Left ventricle myocardium inferior (tissue), 1 donor: ENCODE measurements at regions not wholly inside any gene's neighbourhood (a gene's known extent, or its start where the extent isn't known, plus 50 kb on each side); places are given as distances from the start of the nearest gene placed in this dataset.

Experiments
- DNase-seq: peaks from one replicate; pipeline ENCODE4 v3.0.0-alpha.2; 2020
- H3K27ac ChIP-seq: fragments of 200-600 bp; replicated peaks from 2 replicates; pipeline ENCODE4 v1.8.0; 2021
- H3K27me3 ChIP-seq: fragments of 200-600 bp; 2 replicates; pipeline ENCODE4 v1.8.0; 2021; ENCODE audit warnings: low read depth
- H3K36me3 ChIP-seq: fragments of 200-600 bp; 2 replicates; pipeline ENCODE4 v1.8.0; 2021
- H3K4me1 ChIP-seq: fragments of 200-600 bp; 2 replicates; pipeline ENCODE4 v1.8.0; 2021
- H3K4me3 ChIP-seq: fragments of 200-600 bp; 2 replicates; pipeline ENCODE4 v1.8.0; 2021; ENCODE audit warnings: mild to moderate bottlenecking, moderate library complexity
- H3K9me3 ChIP-seq: fragments of 200-600 bp; replicated peaks from 2 replicates; pipeline ENCODE4 v1.8.0; 2021
- CTCF ChIP-seq: fragments of 200-600 bp; IDR thresholded peaks from 2 replicates; pipeline ENCODE4 v1.8.0; 2021; ENCODE audit warnings: antibody characterized with exemption, mild to moderate bottlenecking, borderline replicate concordance
- intact Hi-C: fragments of 100-400 bp; cut with micrococcal nuclease; formaldehyde crosslinking; loops from one replicate; pipeline ENCODE4 v1.11.0; 2022
- donor health status: DM: no; HTN: yes; CAD: no; lungs with severe emphysema.

DNA sequence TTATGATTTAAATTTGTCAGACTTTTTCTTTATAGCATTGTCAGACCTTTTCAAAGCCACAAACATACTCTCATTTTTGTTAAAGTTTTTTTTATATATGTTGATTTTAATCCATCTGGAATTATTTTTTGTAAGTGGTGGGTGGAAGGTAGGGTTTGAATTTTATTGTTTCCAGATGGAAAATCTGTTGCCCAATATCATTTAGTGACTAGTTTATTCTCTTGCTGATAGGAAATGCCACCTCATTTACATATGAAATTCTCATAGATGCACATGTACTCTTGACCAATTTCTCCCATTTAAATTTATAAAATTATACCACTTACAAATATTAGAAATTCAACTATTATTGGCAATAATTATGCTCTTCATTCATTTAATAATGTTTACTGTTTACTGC, 52.1 kb upstream of the PLCB1 start:
- no peak for TF ChIP-seq CTCF
- Histone ChIP-seq H3K27ac (no peak overlapping the region), H3K27me3 (no peaks in the 10 kb centered on the region), H3K36me3 (no peaks in the 10 kb centered on the region), H3K4me1 (peaks cover 6% of the 10 kb centered on the region), H3K4me3 (no peak overlapping the region), H3K9me3 (no peaks in the 10 kb centered on the region)
- DNase-seq: no peak
- intact Hi-C loops: no loop called here

DNA sequence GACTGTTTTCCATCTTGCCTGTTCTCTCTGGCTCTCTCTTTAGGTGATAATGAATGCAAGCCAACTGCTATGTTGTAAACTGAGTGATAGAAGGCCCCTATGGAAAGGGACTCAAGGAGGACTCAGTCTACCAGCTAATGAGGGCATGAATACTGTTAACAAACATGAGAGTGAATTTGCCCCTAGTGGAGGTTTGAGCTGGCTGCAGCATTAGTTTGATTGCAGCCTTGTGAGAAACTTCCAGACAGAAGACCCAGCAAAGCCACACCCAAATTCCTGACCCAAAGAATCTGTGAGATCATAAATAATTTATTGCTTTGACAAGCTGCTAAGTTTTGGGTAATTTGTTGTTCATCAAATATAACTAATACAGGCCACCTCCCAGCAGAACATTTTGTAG, 50.0 kb upstream of the PLCB1 start:
- H3K27me3 ChIP-seq: no peaks in the 10 kb centered on the region
- intact Hi-C loops: no loop called here
- peaks cover 6% of the 10 kb centered on the region for H3K4me1 ChIP-seq
- no peaks in the 10 kb centered on the region for H3K9me3 ChIP-seq
- H3K36me3 ChIP-seq: no peaks in the 10 kb centered on the region
- peak overlapping the region; percentile 22 for H3K27ac ChIP-seq
- DNase-seq: no peak
- H3K4me3 ChIP-seq: no peak overlapping the region
- peak; percentile 29 for TF ChIP-seq CTCF
